ENCODE measurements at regions not wholly inside any gene's neighbourhood (a gene's known extent, or its start where the extent isn't known, plus 50 kb on each side); places are given as distances from the start of the nearest gene placed in this dataset.

- Histone ChIP-seq H3K4me3 (ENCODE audit: low read length) (no peak overlapping the region), H4K20me1 (ENCODE audit: insufficient read depth, low read length) (no peaks in the 10 kb centered on the region), H3K27ac (ENCODE audit: low read length) (no peak overlapping the region), H3K9me2 (replicated peaks; ENCODE audit: insufficient read depth, low read length) (no peaks in the 10 kb centered on the region), H3K4me1 (ENCODE audit: low read length) (no peaks in the 10 kb centered on the region), H3K36me3 (replicated peaks; ENCODE audit: insufficient read depth, low read length) (no peaks in the 10 kb centered on the region), H3F3A (ENCODE audit: insufficient read depth, low read length) (no peaks in the 10 kb centered on the region), H3K9me3 (replicated peaks; ENCODE audit: insufficient read depth, low read length) (no peaks in the 10 kb centered on the region), H3K9ac (ENCODE audit: low read length) (no peak overlapping the region), H3K4me2 (ENCODE audit: low read depth, low read length) (no peak overlapping the region), H3K27me3 (replicated peaks; ENCODE audit: insufficient read depth, low read length) (no peaks in the 10 kb centered on the region), H2AFZ (ENCODE audit: low read length) (no peak overlapping the region), H3K79me2 (ENCODE audit: low read length) (no peaks in the 10 kb centered on the region)
- DNase-seq = no peak
- TF ChIP-seq, protein P1, sequence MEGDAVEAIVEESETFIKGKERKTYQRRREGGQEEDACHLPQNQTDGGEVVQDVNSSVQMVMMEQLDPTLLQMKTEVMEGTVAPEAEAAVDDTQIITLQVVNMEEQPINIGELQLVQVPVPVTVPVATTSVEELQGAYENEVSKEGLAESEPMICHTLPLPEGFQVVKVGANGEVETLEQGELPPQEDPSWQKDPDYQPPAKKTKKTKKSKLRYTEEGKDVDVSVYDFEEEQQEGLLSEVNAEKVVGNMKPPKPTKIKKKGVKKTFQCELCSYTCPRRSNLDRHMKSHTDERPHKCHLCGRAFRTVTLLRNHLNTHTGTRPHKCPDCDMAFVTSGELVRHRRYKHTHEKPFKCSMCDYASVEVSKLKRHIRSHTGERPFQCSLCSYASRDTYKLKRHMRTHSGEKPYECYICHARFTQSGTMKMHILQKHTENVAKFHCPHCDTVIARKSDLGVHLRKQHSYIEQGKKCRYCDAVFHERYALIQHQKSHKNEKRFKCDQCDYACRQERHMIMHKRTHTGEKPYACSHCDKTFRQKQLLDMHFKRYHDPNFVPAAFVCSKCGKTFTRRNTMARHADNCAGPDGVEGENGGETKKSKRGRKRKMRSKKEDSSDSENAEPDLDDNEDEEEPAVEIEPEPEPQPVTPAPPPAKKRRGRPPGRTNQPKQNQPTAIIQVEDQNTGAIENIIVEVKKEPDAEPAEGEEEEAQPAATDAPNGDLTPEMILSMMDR (IDR thresholded peaks at IDR 0.05; ENCODE audit: low read length) = no peak
- no peak for TF ChIP-seq EZH2phosphoT487 (IDR thresholded peaks at IDR 0.05; ENCODE audit: low read length)
These were observed 466.8 kb upstream of the FAM241A start for GRCh38 chr4:111678479-111678878.

DNA sequence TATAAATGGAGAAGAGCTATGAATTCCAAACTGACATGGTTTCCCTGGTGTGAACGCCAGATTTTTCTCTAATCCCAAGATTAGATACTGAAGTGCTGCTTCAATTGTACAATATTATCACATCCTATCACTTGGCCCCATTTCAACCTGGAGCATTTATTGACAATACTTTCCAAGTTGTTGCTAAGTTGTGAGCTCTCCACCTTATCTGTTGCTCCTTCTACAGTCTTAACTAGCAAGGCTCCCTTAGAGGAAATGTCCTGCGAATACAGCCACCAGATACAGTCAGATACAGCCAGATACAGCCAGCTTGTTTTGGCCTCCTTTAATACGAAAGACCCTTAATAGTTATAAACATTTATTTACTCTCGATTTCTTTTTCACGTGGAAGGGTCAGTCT lies 466.3 kb upstream of the FAM241A start:
- H3K79me2 ChIP-seq (ENCODE audit: low read length) = no peaks in the 10 kb centered on the region
- no peaks in the 10 kb centered on the region for H3K9me2 ChIP-seq (replicated peaks; ENCODE audit: insufficient read depth, low read length)
- H3K27ac ChIP-seq (ENCODE audit: low read length) = no peak overlapping the region
- TF ChIP-seq, protein P1 (IDR thresholded peaks at IDR 0.05; ENCODE audit: low read length) = no peak
- TF ChIP-seq EZH2 (optimal IDR thresholded peaks at IDR 0.05; ENCODE audit: low read depth, low read length) (no peak), EZH2phosphoT487 (IDR thresholded peaks at IDR 0.05; ENCODE audit: low read length) (no peak)
- H3K9me3 ChIP-seq (replicated peaks; ENCODE audit: insufficient read depth, low read length) = no peaks in the 10 kb centered on the region
- DNase-seq = no peak
- H3K4me2 ChIP-seq (ENCODE audit: low read depth, low read length) = no peak overlapping the region
- no peak overlapping the region for H3K9ac ChIP-seq (ENCODE audit: low read length)
- no peaks in the 10 kb centered on the region for H3K4me1 ChIP-seq (ENCODE audit: low read length)
- H3K36me3 ChIP-seq (replicated peaks; ENCODE audit: insufficient read depth, low read length) = no peaks in the 10 kb centered on the region
- no peaks in the 10 kb centered on the region for H3F3A ChIP-seq (ENCODE audit: insufficient read depth, low read length)
- no peak overlapping the region for H3K4me3 ChIP-seq (ENCODE audit: low read length)
- H3K27me3 ChIP-seq (replicated peaks; ENCODE audit: insufficient read depth, low read length) = no peaks in the 10 kb centered on the region
- no peak overlapping the region for H2AFZ ChIP-seq (ENCODE audit: low read length)
- no peaks in the 10 kb centered on the region for H4K20me1 ChIP-seq (ENCODE audit: insufficient read depth, low read length)

DNA sequence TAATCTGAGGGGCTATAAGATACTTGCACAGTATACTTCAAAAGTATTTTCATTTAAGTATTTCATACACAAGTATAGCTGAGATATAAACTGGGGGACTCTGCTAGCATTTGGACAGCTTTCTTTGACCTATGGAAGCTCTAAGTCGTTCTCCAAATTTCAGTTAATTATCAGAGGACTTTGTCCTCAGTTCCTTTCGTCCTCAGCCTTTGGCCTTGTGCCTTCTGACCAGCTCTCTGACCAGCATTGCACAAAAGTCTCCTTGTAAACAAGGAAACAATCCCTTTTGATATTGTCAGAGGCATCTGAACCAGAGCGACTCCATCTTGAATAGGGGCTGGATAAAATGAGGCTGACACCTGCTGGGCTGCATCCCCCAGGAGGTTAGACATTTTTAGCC lies 464.0 kb upstream of the FAM241A start:
- Histone ChIP-seq H3K9ac (ENCODE audit: low read length) (no peak overlapping the region), H3K4me3 (ENCODE audit: low read length) (no peak overlapping the region), H3K27ac (ENCODE audit: low read length) (no peak overlapping the region), H3K79me2 (ENCODE audit: low read length) (no peaks in the 10 kb centered on the region), H2AFZ (ENCODE audit: low read length) (no peak overlapping the region), H3K9me2 (replicated peaks; ENCODE audit: insufficient read depth, low read length) (no peaks in the 10 kb centered on the region), H3K4me1 (ENCODE audit: low read length) (no peaks in the 10 kb centered on the region), H3K4me2 (ENCODE audit: low read depth, low read length) (no peak overlapping the region), H3K9me3 (replicated peaks; ENCODE audit: insufficient read depth, low read length) (no peaks in the 10 kb centered on the region), H3F3A (ENCODE audit: insufficient read depth, low read length) (no peaks in the 10 kb centered on the region), H3K36me3 (replicated peaks; ENCODE audit: insufficient read depth, low read length) (no peaks in the 10 kb centered on the region), H4K20me1 (ENCODE audit: insufficient read depth, low read length) (no peaks in the 10 kb centered on the region), H3K27me3 (replicated peaks; ENCODE audit: insufficient read depth, low read length) (no peaks in the 10 kb centered on the region)
- DNase-seq = no peak
- no peak for TF ChIP-seq EZH2phosphoT487 (IDR thresholded peaks at IDR 0.05; ENCODE audit: low read length)
- TF ChIP-seq, protein P1 (IDR thresholded peaks at IDR 0.05; ENCODE audit: low read length) = no peak
- TF ChIP-seq EZH2 (optimal IDR thresholded peaks at IDR 0.05; ENCODE audit: low read depth, low read length) = no peak

All from MM.1S (cell line).